ENCODE measurements at regions not wholly inside any gene's neighbourhood (a gene's known extent, or its start where the extent isn't known, plus 50 kb on each side); places are given as distances from the start of the nearest gene placed in this dataset.

DNA sequence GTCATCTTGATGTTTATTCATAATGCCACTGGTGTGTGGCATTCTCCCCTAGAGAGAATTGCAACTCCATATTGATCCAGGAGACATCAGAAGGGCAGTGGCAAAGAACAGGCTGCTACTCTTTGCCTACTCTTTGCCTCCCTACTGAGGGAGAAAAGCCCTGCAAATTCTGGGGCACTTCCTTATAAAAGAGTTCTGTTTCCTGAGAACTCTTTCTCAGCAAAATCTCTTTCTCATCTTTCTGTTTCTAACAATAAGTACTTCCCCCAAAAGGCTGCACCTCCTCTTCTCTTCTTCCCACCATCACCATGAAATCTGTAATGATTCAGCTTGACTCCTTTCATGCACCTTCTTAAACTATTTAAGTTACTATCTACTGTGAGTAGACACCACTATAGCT, 270.3 kb downstream of the MREG start:
- H3K9ac ChIP-seq (ENCODE audit: low read depth in 1 of 2, low read length in 2 of 2), result no peak overlapping the region
- H3K4me1 ChIP-seq (ENCODE audit: control insufficient read depth in 1 of 2, insufficient read depth in 2 of 2, low read length in 2 of 2), result peaks cover 0 to 1% of the 10 kb centered on the region in 2 donors
- no peaks in the 10 kb centered on the region for H3K9me3 ChIP-seq (ENCODE audit: control insufficient read depth in 1 of 2, low read length in 2 of 2)
- no peak overlapping the region for H3K27ac ChIP-seq (ENCODE audit: low read depth, low read length)
- H3K27me3 ChIP-seq (ENCODE audit: control insufficient read depth in 1 of 2, insufficient read depth in 2 of 2, low read length in 2 of 2), result no peaks in the 10 kb centered on the region
- no peak overlapping the region for H3K4me3 ChIP-seq (ENCODE audit: low read depth in 1 of 2, low read length in 2 of 2)
- no peaks in the 10 kb centered on the region for H3K36me3 ChIP-seq (ENCODE audit: control insufficient read depth in 1 of 2, insufficient read depth in 2 of 2, low read length in 2 of 2)

GRCh38 chr2:215742021-215742420, 271.3 kb downstream of the MREG start:
- no peak overlapping the region for H3K9ac ChIP-seq (ENCODE audit: low read depth in 1 of 2, low read length in 2 of 2)
- H3K27ac ChIP-seq (ENCODE audit: low read depth, low read length), result no peak overlapping the region
- no peaks in the 10 kb centered on the region for H3K4me1 ChIP-seq (ENCODE audit: control insufficient read depth in 1 of 2, insufficient read depth in 2 of 2, low read length in 2 of 2)
- H3K4me3 ChIP-seq (ENCODE audit: low read depth in 1 of 2, low read length in 2 of 2), result no peak overlapping the region
- no peaks in the 10 kb centered on the region for H3K27me3 ChIP-seq (ENCODE audit: control insufficient read depth in 1 of 2, insufficient read depth in 2 of 2, low read length in 2 of 2)
- no peaks in the 10 kb centered on the region for H3K36me3 ChIP-seq (ENCODE audit: control insufficient read depth in 1 of 2, insufficient read depth in 2 of 2, low read length in 2 of 2)
- no peaks in the 10 kb centered on the region for H3K9me3 ChIP-seq (ENCODE audit: control insufficient read depth in 1 of 2, low read length in 2 of 2)

- no peaks in the 10 kb centered on the region for H3K4me1 ChIP-seq (ENCODE audit: control insufficient read depth in 1 of 2, insufficient read depth in 2 of 2, low read length in 2 of 2)
- no peak overlapping the region for H3K4me3 ChIP-seq (ENCODE audit: low read depth in 1 of 2, low read length in 2 of 2)
- H3K9ac ChIP-seq (ENCODE audit: low read depth in 1 of 2, low read length in 2 of 2), result no peak overlapping the region
- H3K27ac ChIP-seq (ENCODE audit: low read depth, low read length), result no peak overlapping the region
- H3K36me3 ChIP-seq (ENCODE audit: control insufficient read depth in 1 of 2, insufficient read depth in 2 of 2, low read length in 2 of 2), result no peaks in the 10 kb centered on the region
- H3K9me3 ChIP-seq (ENCODE audit: control insufficient read depth in 1 of 2, low read length in 2 of 2), result no peaks in the 10 kb centered on the region
- H3K27me3 ChIP-seq (ENCODE audit: control insufficient read depth in 1 of 2, insufficient read depth in 2 of 2, low read length in 2 of 2), result no peaks in the 10 kb centered on the region
Measured at GRCh38 chr2:215740071-215740470, 273.3 kb downstream of the MREG start.

DNA sequence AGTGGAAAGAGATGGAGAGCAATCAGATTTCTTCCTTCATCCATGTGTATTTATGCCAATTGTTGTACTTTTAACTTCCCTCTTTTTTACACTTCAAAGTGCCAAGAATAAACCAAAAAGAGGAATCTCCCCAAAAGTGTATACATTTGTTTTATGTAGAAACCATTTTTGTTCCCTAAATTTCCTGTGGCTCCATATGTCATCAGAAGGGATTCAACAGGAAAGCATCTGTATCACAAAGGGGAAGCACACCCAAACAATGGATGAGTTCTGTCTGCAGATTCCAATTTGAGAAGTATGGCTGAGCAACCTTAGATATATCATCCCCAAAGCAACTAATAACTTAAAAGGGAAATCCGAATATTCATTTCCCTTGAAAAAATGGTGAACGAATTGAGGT, 275.0 kb downstream of the MREG start:
- Histone ChIP-seq H3K9me3 (ENCODE audit: control insufficient read depth in 1 of 2, low read length in 2 of 2) (no peaks in the 10 kb centered on the region), H3K27me3 (ENCODE audit: control insufficient read depth in 1 of 2, insufficient read depth in 2 of 2, low read length in 2 of 2) (no peaks in the 10 kb centered on the region), H3K36me3 (ENCODE audit: control insufficient read depth in 1 of 2, insufficient read depth in 2 of 2, low read length in 2 of 2) (no peaks in the 10 kb centered on the region), H3K4me1 (ENCODE audit: control insufficient read depth in 1 of 2, insufficient read depth in 2 of 2, low read length in 2 of 2) (no peaks in the 10 kb centered on the region), H3K4me3 (ENCODE audit: low read depth in 1 of 2, low read length in 2 of 2) (no peak overlapping the region), H3K9ac (ENCODE audit: low read depth in 1 of 2, low read length in 2 of 2) (no peak overlapping the region), H3K27ac (ENCODE audit: low read depth, low read length) (no peak overlapping the region)

- Histone ChIP-seq H3K9ac (ENCODE audit: low read depth in 1 of 2, low read length in 2 of 2) (no peak overlapping the region), H3K27ac (ENCODE audit: low read depth, low read length) (no peak overlapping the region), H3K9me3 (ENCODE audit: control insufficient read depth in 1 of 2, low read length in 2 of 2) (no peaks in the 10 kb centered on the region), H3K27me3 (ENCODE audit: control insufficient read depth in 1 of 2, insufficient read depth in 2 of 2, low read length in 2 of 2) (no peaks in the 10 kb centered on the region), H3K4me1 (ENCODE audit: control insufficient read depth in 1 of 2, insufficient read depth in 2 of 2, low read length in 2 of 2) (no peaks in the 10 kb centered on the region), H3K4me3 (ENCODE audit: low read depth in 1 of 2, low read length in 2 of 2) (no peak overlapping the region), H3K36me3 (ENCODE audit: control insufficient read depth in 1 of 2, insufficient read depth in 2 of 2, low read length in 2 of 2) (no peaks in the 10 kb centered on the region)
Measured at GRCh38 chr2:215737477-215737876, 275.9 kb downstream of the MREG start.

DNA sequence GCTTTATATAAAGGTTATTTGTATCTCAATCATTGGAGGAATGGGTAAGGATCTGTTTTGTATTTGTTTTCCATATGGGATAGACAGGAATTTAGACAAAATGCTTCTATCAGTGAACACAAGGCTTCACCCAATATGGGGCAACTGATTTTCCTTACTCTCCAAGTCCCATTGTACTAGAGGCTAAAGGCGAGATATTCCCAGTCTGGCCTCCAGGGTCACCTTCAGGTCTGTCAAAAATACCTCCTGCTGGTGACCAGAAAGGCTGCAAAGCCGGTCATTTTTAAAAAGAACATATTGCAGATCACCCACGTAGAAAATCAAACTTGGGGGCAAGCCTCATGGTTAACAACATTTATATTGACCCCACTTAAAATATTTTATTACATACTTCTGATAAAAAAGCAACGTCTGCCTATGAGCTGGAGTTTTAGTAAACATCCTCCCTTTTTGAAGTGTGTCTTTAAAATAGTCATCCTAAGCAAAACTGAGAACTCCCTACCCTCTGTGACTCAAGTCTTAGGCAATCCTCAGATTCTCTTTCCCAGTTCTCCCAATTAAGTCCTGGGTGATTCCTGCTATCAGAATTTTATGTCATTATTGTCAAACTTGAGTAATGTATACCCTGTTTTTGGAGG, 276.6 kb downstream of the MREG start:
- no peak overlapping the region for H3K9ac ChIP-seq (ENCODE audit: low read depth in 1 of 2, low read length in 2 of 2)
- no peaks in the 10 kb centered on the region for H3K4me1 ChIP-seq (ENCODE audit: control insufficient read depth in 1 of 2, insufficient read depth in 2 of 2, low read length in 2 of 2)
- H3K4me3 ChIP-seq (ENCODE audit: low read depth in 1 of 2, low read length in 2 of 2), result no peak overlapping the region
- no peak overlapping the region for H3K27ac ChIP-seq (ENCODE audit: low read depth, low read length)
- H3K27me3 ChIP-seq (ENCODE audit: control insufficient read depth in 1 of 2, insufficient read depth in 2 of 2, low read length in 2 of 2), result no peaks in the 10 kb centered on the region
- no peaks in the 10 kb centered on the region for H3K36me3 ChIP-seq (ENCODE audit: control insufficient read depth in 1 of 2, insufficient read depth in 2 of 2, low read length in 2 of 2)
- H3K9me3 ChIP-seq (ENCODE audit: control insufficient read depth in 1 of 2, low read length in 2 of 2), result no peaks in the 10 kb centered on the region

GRCh38 chr2:215731108-215731658, 282.2 kb downstream of the MREG start:
- Histone ChIP-seq H3K9me3 (ENCODE audit: control insufficient read depth in 1 of 2, low read length in 2 of 2) (no peaks in the 10 kb centered on the region), H3K27me3 (ENCODE audit: control insufficient read depth in 1 of 2, insufficient read depth in 2 of 2, low read length in 2 of 2) (no peaks in the 10 kb centered on the region), H3K36me3 (ENCODE audit: control insufficient read depth in 1 of 2, insufficient read depth in 2 of 2, low read length in 2 of 2) (no peaks in the 10 kb centered on the region), H3K4me3 (ENCODE audit: low read depth in 1 of 2, low read length in 2 of 2) (no peak overlapping the region), H3K9ac (ENCODE audit: low read depth in 1 of 2, low read length in 2 of 2) (no peak overlapping the region), H3K27ac (ENCODE audit: low read depth, low read length) (no peak overlapping the region), H3K4me1 (ENCODE audit: control insufficient read depth in 1 of 2, insufficient read depth in 2 of 2, low read length in 2 of 2) (no peaks in the 10 kb centered on the region)

- no peaks in the 10 kb centered on the region for H3K9me3 ChIP-seq (ENCODE audit: control insufficient read depth in 1 of 2, low read length in 2 of 2)
- H3K36me3 ChIP-seq (ENCODE audit: control insufficient read depth in 1 of 2, insufficient read depth in 2 of 2, low read length in 2 of 2), result no peaks in the 10 kb centered on the region
- H3K27me3 ChIP-seq (ENCODE audit: control insufficient read depth in 1 of 2, insufficient read depth in 2 of 2, low read length in 2 of 2), result no peaks in the 10 kb centered on the region
- no peaks in the 10 kb centered on the region for H3K4me1 ChIP-seq (ENCODE audit: control insufficient read depth in 1 of 2, insufficient read depth in 2 of 2, low read length in 2 of 2)
- H3K4me3 ChIP-seq (ENCODE audit: low read depth in 1 of 2, low read length in 2 of 2), result no peak overlapping the region
- H3K27ac ChIP-seq (ENCODE audit: low read depth, low read length), result no peak overlapping the region
- no peak overlapping the region for H3K9ac ChIP-seq (ENCODE audit: low read depth in 1 of 2, low read length in 2 of 2)
Measured at GRCh38 chr2:215729985-215730620, 283.2 kb downstream of the MREG start.

DNA sequence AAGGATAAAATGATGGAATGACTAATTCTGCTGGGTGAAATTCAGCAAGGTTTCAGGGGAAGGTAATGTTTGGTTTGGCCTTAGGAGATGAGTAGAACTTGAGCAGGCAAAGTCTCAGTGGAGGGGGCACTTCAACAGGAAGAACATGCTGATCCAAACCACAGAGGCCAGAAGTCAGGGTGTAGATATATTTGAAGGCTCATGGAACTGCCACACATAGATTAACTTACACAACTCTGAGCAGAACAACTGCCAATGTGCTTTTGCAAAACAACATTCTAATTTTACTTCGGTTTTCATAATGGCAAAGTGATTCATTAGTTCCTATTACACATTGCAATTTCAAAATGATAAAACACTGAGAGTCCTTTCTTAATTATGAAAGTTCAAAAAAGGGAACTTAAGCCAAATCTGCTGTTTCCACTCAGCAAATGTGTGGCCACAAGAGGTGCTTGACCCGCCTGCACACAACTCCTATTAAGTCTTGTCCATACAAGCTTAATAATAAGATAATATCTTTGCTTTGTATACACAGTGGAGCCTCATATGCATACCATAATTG, 284.8 kb downstream of the MREG start:
- Histone ChIP-seq H3K4me3 (ENCODE audit: low read depth in 1 of 2, low read length in 2 of 2) (no peak overlapping the region), H3K27me3 (ENCODE audit: control insufficient read depth in 1 of 2, insufficient read depth in 2 of 2, low read length in 2 of 2) (no peaks in the 10 kb centered on the region), H3K27ac (ENCODE audit: low read depth, low read length) (no peak overlapping the region), H3K9ac (ENCODE audit: low read depth in 1 of 2, low read length in 2 of 2) (no peak overlapping the region), H3K36me3 (ENCODE audit: control insufficient read depth in 1 of 2, insufficient read depth in 2 of 2, low read length in 2 of 2) (no peaks in the 10 kb centered on the region), H3K4me1 (ENCODE audit: control insufficient read depth in 1 of 2, insufficient read depth in 2 of 2, low read length in 2 of 2) (no peaks in the 10 kb centered on the region), H3K9me3 (ENCODE audit: control insufficient read depth in 1 of 2, low read length in 2 of 2) (no peaks in the 10 kb centered on the region)

Measured in duodenal mucosa (tissue), 2 donors.